ENCODE measurements at regions not wholly inside any gene's neighbourhood (a gene's known extent, or its start where the extent isn't known, plus 50 kb on each side); places are given as distances from the start of the nearest gene placed in this dataset.

DNA sequence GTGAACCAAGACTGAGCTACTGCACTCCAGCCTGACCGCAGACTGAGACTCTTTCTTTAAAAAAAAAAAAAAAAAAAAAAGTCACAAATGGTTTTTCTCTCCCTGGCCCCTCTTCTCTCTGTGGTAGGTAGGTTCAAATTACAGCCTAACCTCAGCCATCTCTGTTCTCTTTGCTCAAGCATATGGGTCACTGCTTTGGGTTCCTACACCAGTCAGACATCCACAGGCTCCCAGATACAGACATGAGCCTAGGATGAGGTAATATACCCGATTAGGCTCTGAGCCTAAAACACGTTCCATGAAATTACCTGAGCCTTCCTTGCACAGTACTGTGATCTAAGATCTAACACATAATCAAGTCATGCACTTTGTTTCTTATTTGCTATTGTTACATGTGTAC, 90.5 kb upstream of the JAK1 start:
- ChIA-PET POLR2A (ENCODE audit: partially characterized antibody) (no interaction called here), CTCF (ENCODE audit: partially characterized antibody) (no interaction called here)
- no peak for FAIRE-seq
- Histone ChIP-seq H3K79me1 (ENCODE audit: low read depth, low read length) (no peaks in the 10 kb centered on the region; the same call in 1 of the 2 replicates), H2BK12ac (ENCODE audit: low read depth, low read length) (no peak overlapping the region), H3K56ac (replicated peaks; ENCODE audit: insufficient read length, low read depth, low read length) (no peak overlapping the region), H2AK5ac (ENCODE audit: low read depth, low read length) (no peak overlapping the region), H3K23me2 (ENCODE audit: low read depth, low read length) (no peaks in the 10 kb centered on the region), H3K4me2 (ENCODE audit: insufficient read depth in 1 of 2, low read depth in 2 of 2, low read length in 2 of 2) (no peak overlapping the region), H3K4me3 (ENCODE audit: extremely low read depth in 1 of 4, insufficient read depth in 2 of 4, low read depth in 3 of 4, low read length in 4 of 4) (no peak overlapping the region), H2AFZ (ENCODE audit: low read length) (no peak overlapping the region), H3K9me3 (ENCODE audit: insufficient read depth in 2 of 2, low read depth in 1 of 2, low read length in 1 of 2) (no peaks in the 10 kb centered on the region), H4K91ac (replicated peaks; ENCODE audit: insufficient read length, low read length) (no peak overlapping the region), H3K79me2 (ENCODE audit: control insufficient read depth in 1 of 2, insufficient read depth in 2 of 2, low read length in 2 of 2) (peaks cover 0 to 29% of the 10 kb centered on the region in 2 experiments; a peak in 2 of 4 replicates), H3K14ac (ENCODE audit: insufficient read length) (no peak overlapping the region), H3K36me3 (ENCODE audit: control insufficient read depth in 2 of 4, insufficient read depth in 4 of 4, low read length in 3 of 4) (peaks cover 9 to 25% (median 17%) of the 10 kb centered on the region in 4 experiments), H3K4me1 (replicated peaks in 1 of 4; ENCODE audit: control insufficient read depth in 3 of 4, insufficient read depth in 4 of 4, low read length in 3 of 4) (no peaks in the 10 kb centered on the region), H3K27me3 (replicated peaks in 1 of 4; ENCODE audit: control insufficient read depth in 3 of 4, extremely low read depth in 1 of 4, insufficient read depth in 3 of 4, low read length in 3 of 4) (no peaks in the 10 kb centered on the region), H3K27ac (ENCODE audit: low read depth, low read length) (no peak overlapping the region), H4K20me1 (replicated peaks in 1 of 2; ENCODE audit: control insufficient read depth in 1 of 2, insufficient read depth in 2 of 2, low read length in 2 of 2) (peaks cover 0 to 6% of the 10 kb centered on the region in 2 experiments), H3K4ac (replicated peaks; ENCODE audit: insufficient read length, low read depth, low read length) (no peak overlapping the region), H3K18ac (ENCODE audit: extremely low read depth, low read length) (no peak overlapping the region), H3K23ac (ENCODE audit: insufficient read length) (no peak overlapping the region), H4K8ac (ENCODE audit: extremely low read depth, insufficient read depth, low read length) (no peak overlapping the region), H3K9ac (replicated peaks in 1 of 4; ENCODE audit: extremely low read depth in 1 of 4, low read depth in 3 of 4, low read length in 3 of 4) (no peak overlapping the region), H2BK120ac (replicated peaks; ENCODE audit: low read depth, low read length) (no peak overlapping the region), H2BK20ac (ENCODE audit: low read length) (no peak overlapping the region), H4K5ac (ENCODE audit: insufficient read length, low read depth, low read length) (no peak overlapping the region), H2BK15ac (ENCODE audit: low read length) (no peak overlapping the region), H2BK5ac (ENCODE audit: low read depth, low read length) (no peak overlapping the region)
- DNase-seq (ENCODE audit: low read depth in 1 of 2, low spot score in 2 of 2), result no peak
- 90% methylated on average over 3 of the region's 3 CpGs; no CpG with 5 or more reads in 1 of the 2 experiments for WGBS, 2 experiments (ENCODE audit: extremely low coverage in 1 of 2, insufficient coverage in 1 of 2, insufficient read length in 1 of 2, insufficient replicate concordance in 2 of 2, low coverage in 1 of 2, low lambda C conversion rate in 2 of 2, missing lambda C conversion rate in 1 of 2)
- TF ChIP-seq TAF1 (IDR thresholded peaks at IDR 0.05; ENCODE audit: low read depth, low read length) (no peak), BRCA1 (IDR thresholded peaks at IDR 0.05; ENCODE audit: low read depth, low read length) (no peak), EZH2 (IDR thresholded peaks at IDR 0.05; ENCODE audit: low read depth, low read length, severe bottlenecking) (no peak), POU5F1 (IDR thresholded peaks at IDR 0.05; ENCODE audit: low read depth, low read length) (no peak), JUND (IDR thresholded peaks at IDR 0.05; ENCODE audit: low read length) (no peak), SP2 (IDR thresholded peaks at IDR 0.05; ENCODE audit: low read length) (no peak), TAF7 (optimal IDR thresholded peaks at IDR 0.05; ENCODE audit: borderline replicate concordance, low read depth, low read length) (no peak)
- TF ChIP-seq, protein P1, sequence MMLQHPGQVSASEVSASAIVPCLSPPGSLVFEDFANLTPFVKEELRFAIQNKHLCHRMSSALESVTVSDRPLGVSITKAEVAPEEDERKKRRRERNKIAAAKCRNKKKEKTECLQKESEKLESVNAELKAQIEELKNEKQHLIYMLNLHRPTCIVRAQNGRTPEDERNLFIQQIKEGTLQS (IDR thresholded peaks at IDR 0.05; ENCODE audit: insufficient read depth, low read depth, low read length), result no peak

Measured in H1 (cell line).